A549 (cell line): ENCODE measurements at regions not wholly inside any gene's neighbourhood (a gene's known extent, or its start where the extent isn't known, plus 50 kb on each side); places are given as distances from the start of the nearest gene placed in this dataset.

Source experiments
- FOSB ChIP-seq: fragments of 250-450 bp; sonication (Bioruptor Pico); IDR thresholded peaks from 2 replicates; pipeline ENCODE4 v1.5.0; 2020; ENCODE audit warnings: mild to moderate bottlenecking, moderate library complexity
- FOSL2 ChIP-seq, 2 experiments: fragments of 450-650 bp in 1 of 2; fragments of >200 bp in 1 of 2; sonication (Bioruptor Twin) in 1 of 2; formaldehyde crosslinking; IDR thresholded peaks; 2 replicates each; pipeline versions ENCODE4 v1.5.0 to v1.6.1; 2016 to 2020; ENCODE audit warnings: mild to moderate bottlenecking in 1 of 2, moderate library complexity in 1 of 2
- JUN ChIP-seq, 2 experiments: fragments of >200 bp; sonication (Bioruptor Twin); formaldehyde crosslinking; IDR thresholded peaks; 2 replicates in 1 of 2; 3 replicates in 1 of 2; pipeline ENCODE4 v1.6.1; 2016 to 2017
- NR3C1 ChIP-seq: fragments of >200 bp; sonication (Bioruptor Twin); formaldehyde crosslinking; IDR thresholded peaks from 3 replicates; pipeline ENCODE4 v1.6.1; 2017
- TF ChIP-seq, protein P1 (sequence below): fragments of >200 bp; sonication (Bioruptor Twin); formaldehyde crosslinking; IDR thresholded peaks from 3 replicates; pipeline ENCODE4 v1.5.1; 2016

- TF ChIP-seq, protein P1, sequence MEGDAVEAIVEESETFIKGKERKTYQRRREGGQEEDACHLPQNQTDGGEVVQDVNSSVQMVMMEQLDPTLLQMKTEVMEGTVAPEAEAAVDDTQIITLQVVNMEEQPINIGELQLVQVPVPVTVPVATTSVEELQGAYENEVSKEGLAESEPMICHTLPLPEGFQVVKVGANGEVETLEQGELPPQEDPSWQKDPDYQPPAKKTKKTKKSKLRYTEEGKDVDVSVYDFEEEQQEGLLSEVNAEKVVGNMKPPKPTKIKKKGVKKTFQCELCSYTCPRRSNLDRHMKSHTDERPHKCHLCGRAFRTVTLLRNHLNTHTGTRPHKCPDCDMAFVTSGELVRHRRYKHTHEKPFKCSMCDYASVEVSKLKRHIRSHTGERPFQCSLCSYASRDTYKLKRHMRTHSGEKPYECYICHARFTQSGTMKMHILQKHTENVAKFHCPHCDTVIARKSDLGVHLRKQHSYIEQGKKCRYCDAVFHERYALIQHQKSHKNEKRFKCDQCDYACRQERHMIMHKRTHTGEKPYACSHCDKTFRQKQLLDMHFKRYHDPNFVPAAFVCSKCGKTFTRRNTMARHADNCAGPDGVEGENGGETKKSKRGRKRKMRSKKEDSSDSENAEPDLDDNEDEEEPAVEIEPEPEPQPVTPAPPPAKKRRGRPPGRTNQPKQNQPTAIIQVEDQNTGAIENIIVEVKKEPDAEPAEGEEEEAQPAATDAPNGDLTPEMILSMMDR, result no peak
- TF ChIP-seq NR3C1 (no peak), FOSB (CRISPR knock-in tag) (no peak), JUN (IDR thresholded peaks at IDR 0.05) (no peak), FOSL2 (IDR thresholded peaks at IDR 0.05) (no peak), FOSL2 (CRISPR knock-in tag; IDR thresholded peaks at IDR 0.05) (no peak)
These were observed 341.8 kb downstream of the SEC14L1 start for GRCh38 chr17:77482375-77483127.
